Fibroblast of gingiva (primary cell): ENCODE measurements at regions not wholly inside any gene's neighbourhood (a gene's known extent, or its start where the extent isn't known, plus 50 kb on each side); places are given as distances from the start of the nearest gene placed in this dataset.
"Not testable (repeated sequence)": the region's sequence is repeated elsewhere in the genome, so short reads cannot be mapped to it uniquely, and the experiment has no call there.

Experiments
- DNase-seq: peaks from one replicate; pipeline ENCODE4 v3.0.0-alpha.2; 2011; ENCODE audit warnings: low read depth

- not testable (repeated sequence) for DNase-seq
Observed at GRCh38 chr4:52157071-52157470, 106.0 kb downstream of the SPATA18 start.

GRCh38 chr4:52157641-52158316 is 106.7 kb downstream of the SPATA18 start:
- no peak for DNase-seq

GRCh38 chr4:52160859-52161258 is 109.8 kb downstream of the SPATA18 start:
- no peak for DNase-seq

GRCh38 chr4:52164116-52164515 is 113.0 kb downstream of the SPATA18 start:
- DNase-seq: no peak

- peak; percentile 8 for DNase-seq
Observed at GRCh38 chr4:52172166-52172565, 121.1 kb downstream of the SPATA18 start.

- DNase-seq: peak; percentile 64
Observed at GRCh38 chr4:52173470-52174045, 122.5 kb downstream of the SPATA18 start.

GRCh38 chr4:52187603-52188002 is 136.5 kb downstream of the SPATA18 start:
- no peak for DNase-seq

- DNase-seq: no peak
Observed at GRCh38 chr4:52192001-52192400, 140.9 kb downstream of the SPATA18 start.

- DNase-seq: peak; percentile 73
Observed at GRCh38 chr4:52192721-52193135, 141.6 kb downstream of the SPATA18 start.

- peak; percentile 37 for DNase-seq
Observed at GRCh38 chr4:52195869-52196268, 144.8 kb downstream of the SPATA18 start.

GRCh38 chr4:52196606-52197130 is 145.6 kb downstream of the SPATA18 start:
- DNase-seq: no peak

- DNase-seq: peak; percentile 36
Observed at GRCh38 chr4:52197306-52197705, 146.2 kb downstream of the SPATA18 start.

- peak; percentile 76 for DNase-seq
Observed at GRCh38 chr4:52198294-52198693, 147.2 kb downstream of the SPATA18 start.

- peak; percentile 92 for DNase-seq
Observed at GRCh38 chr4:52199574-52200338, 148.7 kb downstream of the SPATA18 start.

- no peak for DNase-seq
Observed at GRCh38 chr4:52200339-52200725, 149.2 kb downstream of the SPATA18 start.

GRCh38 chr4:52201715-52202114 is 150.6 kb downstream of the SPATA18 start:
- no peak for DNase-seq

GRCh38 chr4:52202251-52202779 is 151.2 kb downstream of the SPATA18 start:
- no peak for DNase-seq

- DNase-seq: no peak
Observed at GRCh38 chr4:52202931-52203330, 151.8 kb downstream of the SPATA18 start.

- no peak for DNase-seq
Observed at GRCh38 chr4:52203351-52203750, 152.2 kb downstream of the SPATA18 start.

GRCh38 chr4:52204921-52205320 is 153.8 kb downstream of the SPATA18 start:
- DNase-seq: no peak

GRCh38 chr4:52207146-52207545 is 156.0 kb downstream of the SPATA18 start:
- DNase-seq: not testable (repeated sequence)

GRCh38 chr4:52212702-52213101 is 161.6 kb downstream of the SPATA18 start:
- DNase-seq: no peak

GRCh38 chr4:52231526-52231925 is 180.4 kb downstream of the SPATA18 start:
- DNase-seq: no peak
